ENCODE measurements at regions not wholly inside any gene's neighbourhood (a gene's known extent, or its start where the extent isn't known, plus 50 kb on each side); places are given as distances from the start of the nearest gene placed in this dataset.

DNA sequence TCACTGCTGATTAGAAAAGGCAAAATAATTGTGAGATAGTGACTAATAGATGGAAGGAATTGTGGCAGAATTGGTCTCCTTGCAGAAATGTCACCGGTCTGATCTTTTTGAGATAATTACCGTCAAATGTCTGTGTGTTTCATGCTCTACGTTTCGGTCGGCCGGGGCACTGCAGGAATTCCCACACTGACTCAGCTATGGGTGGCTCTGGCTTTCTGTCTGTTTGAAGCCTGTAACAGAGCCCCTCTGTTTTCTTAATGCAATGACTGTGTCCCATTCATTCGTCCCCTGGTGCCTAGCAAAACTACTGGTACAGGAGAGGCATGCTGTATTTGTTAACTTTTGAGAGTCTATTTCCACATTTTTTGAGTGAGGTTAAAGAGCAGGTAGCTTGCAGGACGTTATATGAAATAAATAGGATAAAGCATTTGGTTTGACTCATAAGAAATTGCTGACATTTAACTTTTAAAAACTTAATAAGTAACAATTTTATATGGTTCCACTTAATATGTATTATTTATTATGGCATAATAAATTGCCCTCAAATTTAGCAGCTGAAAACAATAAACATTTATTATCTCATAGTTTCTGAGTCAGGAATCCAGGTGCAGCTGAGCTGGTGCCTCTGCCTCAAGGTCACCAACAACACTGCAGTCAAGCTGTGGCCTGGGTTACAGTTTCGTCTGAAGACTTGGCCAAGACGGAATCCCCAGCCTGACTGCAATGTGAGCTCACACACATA, 53.3 kb upstream of the CTBP2 start:
- no peaks in the 10 kb centered on the region for H4K20me1 ChIP-seq (replicated peaks; ENCODE audit: control insufficient read depth, extremely low read depth, insufficient read depth, low read length)
- FAIRE-seq (no peak), DNase-seq (ENCODE audit: low read depth, low spot score) (no peak)
- H3K27me3 ChIP-seq (ENCODE audit: control insufficient read depth in 2 of 2, insufficient read depth in 2 of 2, low read length in 2 of 2): no peaks in the 10 kb centered on the region
- no TSS peak for BruUV-seq (replicated peaks)
- H3K9me3 ChIP-seq (replicated peaks; ENCODE audit: control insufficient read depth, insufficient read depth, low read length): no peaks in the 10 kb centered on the region
- dilution Hi-C loops (cut with MboI; ENCODE audit: extremely low pct_ligation_motif_present, low sequenced_read_pairs): no loop called here
- no peaks in the 10 kb centered on the region for H3K79me2 ChIP-seq (ENCODE audit: control insufficient read depth, insufficient read depth, low read length)
- no peak overlapping the region for H3K27ac ChIP-seq (ENCODE audit: insufficient read depth, low read depth, low read length)
- no peak overlapping the region for H3K4me2 ChIP-seq (ENCODE audit: insufficient read depth, low read length)
- ChIA-PET CTCF (interaction anchor here (1.0 to 1.1 kb wide), 2 partner anchors 12 to 132 kb away, joined by 3 to 4 read pairs; no protein-coding TSS in a partner anchor), POLR2A (no interaction called here)
- TF ChIP-seq MAX (IDR thresholded peaks at IDR 0.05; ENCODE audit: insufficient read depth, insufficient read length) (no peak), FOS (IDR thresholded peaks at IDR 0.05; ENCODE audit: borderline replicate concordance, insufficient read depth, low read length) (no peak), EZH2 (IDR thresholded peaks at IDR 0.05; ENCODE audit: borderline replicate concordance, low read depth, low read length, severe bottlenecking) (no peak), JUN (IDR thresholded peaks at IDR 0.05; ENCODE audit: borderline replicate concordance, insufficient read depth, insufficient read length, low read depth) (no peak), POLR2AphosphoS5 (IDR thresholded peaks at IDR 0.05; ENCODE audit: insufficient read depth, low read depth, low read length) (no peak), GATA2 (IDR thresholded peaks at IDR 0.05; ENCODE audit: insufficient read depth, insufficient read length, low read depth, low read length) (no peak), CTCF (IDR thresholded peaks at IDR 0.05; ENCODE audit: extremely low read depth in 1 of 2, insufficient read depth in 1 of 2, low read depth in 1 of 2, low read length in 2 of 2) (no peak), MYC (IDR thresholded peaks at IDR 0.05; ENCODE audit: low read depth, low read length) (no peak), POLR2A (IDR thresholded peaks at IDR 0.05; ENCODE audit: low read depth, low read length) (no peak)
- no peak overlapping the region for H3K4me3 ChIP-seq (replicated peaks in 1 of 3; ENCODE audit: insufficient read depth in 1 of 3, low read depth in 1 of 3, low read length in 3 of 3)
- H2AFZ ChIP-seq (ENCODE audit: low read depth, low read length): no peak overlapping the region
- intact Hi-C loops (cut with micrococcal nuclease): no loop called here
- H3K4me1 ChIP-seq (ENCODE audit: control insufficient read depth, extremely low read depth, insufficient read depth, low read length): no peaks in the 10 kb centered on the region
- no peaks in the 10 kb centered on the region for H3K36me3 ChIP-seq (ENCODE audit: control insufficient read depth in 2 of 2, extremely low read depth in 1 of 2, insufficient read depth in 2 of 2, low read length in 2 of 2)
- H3K9ac ChIP-seq (replicated peaks; ENCODE audit: extremely low read depth, insufficient read depth, low read length): no peak overlapping the region
- no peaks in the 10 kb centered on the region for H3K9me1 ChIP-seq (replicated peaks; ENCODE audit: control insufficient read depth, extremely low read depth, insufficient read depth, low read length)
